Naive B cell (primary cell): ENCODE measurements at regions not wholly inside any gene's neighbourhood (a gene's known extent, or its start where the extent isn't known, plus 50 kb on each side); places are given as distances from the start of the nearest gene placed in this dataset.

Source experiments
- ATAC-seq, 2 donors: fragments of 150-1000 bp; cut with Tn5 transposase; 2 replicates each; pipeline ENCODE4 v1.10.0; 2021; ENCODE audit warnings: low read depth in 2 of 2, mild to moderate bottlenecking in 2 of 2, moderate library complexity in 2 of 2
- DNase-seq: peaks from one replicate; pipeline ENCODE4 v3.0.0; 2022
- H3K27ac Mint-ChIP-seq, 6 donors: one replicate each; pipeline ENCODE4 v1.8.0; 2020 to 2022; ENCODE audit warnings: mild to moderate bottlenecking in 6 of 6, mixed read lengths in 6 of 6, moderate library complexity in 5 of 6, inconsistent platforms in 2 of 6
- H3K27me3 Mint-ChIP-seq, 3 donors: one replicate each; pipeline ENCODE4 v1.8.0; 2021 to 2022; ENCODE audit warnings: mixed read lengths in 3 of 3, mild to moderate bottlenecking in 1 of 3
- H3K36me3 Mint-ChIP-seq, 2 donors: one replicate each; pipeline ENCODE4 v1.8.0; 2020 to 2022; ENCODE audit warnings: mixed read lengths in 2 of 2, inconsistent platforms in 1 of 2, mild to moderate bottlenecking in 1 of 2
- H3K4me1 Mint-ChIP-seq, 3 donors: one replicate each; pipeline ENCODE4 v1.8.0; 2020 to 2022; ENCODE audit warnings: mixed read lengths in 3 of 3, inconsistent platforms in 1 of 3, mild to moderate bottlenecking in 1 of 3, moderate library complexity in 1 of 3
- H3K4me3 Mint-ChIP-seq, 8 donors: one replicate each; pipeline ENCODE4 v1.8.0; 2020 to 2022; ENCODE audit warnings: mild to moderate bottlenecking in 8 of 8, mixed read lengths in 8 of 8, moderate library complexity in 8 of 8, inconsistent platforms in 2 of 8
- H3K9me3 Mint-ChIP-seq, 7 donors: one replicate each; pipeline ENCODE4 v1.8.0; 2020 to 2022; ENCODE audit warnings: mixed read lengths in 7 of 7, mild to moderate bottlenecking in 5 of 7, inconsistent platforms in 2 of 7, moderate library complexity in 1 of 7

DNA sequence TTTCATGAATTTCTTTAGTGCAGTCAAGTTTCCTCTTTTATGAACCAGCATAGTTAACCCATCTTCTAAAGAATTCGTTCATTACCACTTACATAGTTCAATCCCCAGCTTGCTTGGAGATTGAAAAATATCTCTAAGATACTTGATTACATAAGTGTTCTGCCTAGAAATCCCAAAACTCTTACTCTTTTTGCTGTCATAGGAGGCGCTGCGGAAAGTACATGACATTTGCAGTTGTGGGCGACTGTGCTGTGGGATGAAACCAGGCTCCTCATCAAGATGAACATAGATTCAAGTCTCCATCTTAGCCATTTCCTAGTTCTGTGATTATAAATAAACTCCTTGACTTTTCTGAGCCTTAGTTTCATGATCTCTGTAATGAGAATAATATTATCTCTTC is 107.1 kb upstream of the SORBS2 start:
- H3K9me3 Mint-ChIP-seq = peaks cover 0 to 9% (median 5%) of the 10 kb centered on the region in 7 donors
- no peaks in the 10 kb centered on the region for H3K4me1 Mint-ChIP-seq
- DNase-seq (no peak), ATAC-seq (no peak)
- no peak overlapping the region for H3K4me3 Mint-ChIP-seq
- H3K27ac Mint-ChIP-seq = no peak overlapping the region
- no peaks in the 10 kb centered on the region for H3K36me3 Mint-ChIP-seq
- H3K27me3 Mint-ChIP-seq = peaks cover 16 to 22% (median 17%) of the 10 kb centered on the region in 3 donors

DNA sequence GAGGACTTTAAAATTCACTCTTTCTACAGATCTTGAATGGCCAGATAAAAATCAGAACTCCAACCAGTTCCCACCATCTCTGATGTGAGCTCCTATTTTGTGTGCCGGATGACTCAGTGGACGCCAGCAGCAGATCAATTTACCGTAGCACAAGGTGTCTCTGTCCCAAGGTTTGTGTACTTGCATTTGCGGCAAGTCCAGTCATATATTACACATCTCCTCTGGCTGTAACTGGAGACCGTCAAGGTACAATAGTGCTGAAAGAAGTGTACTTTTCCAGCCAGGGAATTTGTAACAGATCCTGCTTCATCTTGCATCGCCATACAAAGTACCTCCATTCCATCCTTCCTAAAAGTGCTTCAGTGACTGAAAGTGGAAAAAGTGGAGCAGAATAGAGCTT is 108.2 kb upstream of the SORBS2 start:
- Mint-ChIP-seq H3K9me3 (peaks cover 0 to 14% (median 9%) of the 10 kb centered on the region in 7 donors), H3K4me1 (no peaks in the 10 kb centered on the region), H3K36me3 (no peaks in the 10 kb centered on the region), H3K27ac (no peak overlapping the region), H3K27me3 (peaks cover 19 to 25% (median 24%) of the 10 kb centered on the region in 3 donors), H3K4me3 (no peak overlapping the region)
- DNase-seq (no peak), ATAC-seq (no peak)

DNA sequence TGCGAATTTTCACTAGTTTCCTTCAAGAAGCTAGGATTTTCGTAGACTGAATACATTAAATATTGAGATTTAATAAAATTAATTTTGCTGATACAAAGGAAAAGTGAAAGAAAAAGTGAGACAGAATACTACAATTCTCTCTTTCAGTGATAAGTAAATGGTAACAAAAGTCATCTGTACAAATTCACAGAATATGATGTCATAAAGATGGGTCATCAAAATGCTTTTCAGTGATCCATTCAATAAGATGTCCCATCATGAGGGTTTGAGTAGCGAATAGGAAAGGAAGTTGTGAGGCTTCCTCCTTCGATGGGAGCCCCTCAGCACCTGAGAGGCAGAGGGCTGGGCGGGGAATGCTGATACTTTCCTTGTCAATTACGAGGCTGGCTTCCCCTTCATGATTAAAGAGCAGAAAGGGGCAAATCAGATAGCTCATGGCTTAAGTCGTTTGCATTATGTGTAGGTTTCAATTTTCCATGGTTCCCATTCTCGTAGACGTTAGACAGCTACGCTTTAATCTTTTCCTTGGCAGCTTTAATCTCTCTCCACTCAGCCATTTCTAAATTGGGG is 108.8 kb upstream of the SORBS2 start:
- Mint-ChIP-seq H3K4me1 (no peaks in the 10 kb centered on the region), H3K9me3 (peaks cover 0 to 12% (median 7%) of the 10 kb centered on the region in 7 donors), H3K4me3 (no peak overlapping the region), H3K27me3 (peaks cover 17 to 24% (median 21%) of the 10 kb centered on the region in 3 donors), H3K27ac (no peak overlapping the region), H3K36me3 (no peaks in the 10 kb centered on the region)
- ATAC-seq = no peak
- no peak for DNase-seq

DNA sequence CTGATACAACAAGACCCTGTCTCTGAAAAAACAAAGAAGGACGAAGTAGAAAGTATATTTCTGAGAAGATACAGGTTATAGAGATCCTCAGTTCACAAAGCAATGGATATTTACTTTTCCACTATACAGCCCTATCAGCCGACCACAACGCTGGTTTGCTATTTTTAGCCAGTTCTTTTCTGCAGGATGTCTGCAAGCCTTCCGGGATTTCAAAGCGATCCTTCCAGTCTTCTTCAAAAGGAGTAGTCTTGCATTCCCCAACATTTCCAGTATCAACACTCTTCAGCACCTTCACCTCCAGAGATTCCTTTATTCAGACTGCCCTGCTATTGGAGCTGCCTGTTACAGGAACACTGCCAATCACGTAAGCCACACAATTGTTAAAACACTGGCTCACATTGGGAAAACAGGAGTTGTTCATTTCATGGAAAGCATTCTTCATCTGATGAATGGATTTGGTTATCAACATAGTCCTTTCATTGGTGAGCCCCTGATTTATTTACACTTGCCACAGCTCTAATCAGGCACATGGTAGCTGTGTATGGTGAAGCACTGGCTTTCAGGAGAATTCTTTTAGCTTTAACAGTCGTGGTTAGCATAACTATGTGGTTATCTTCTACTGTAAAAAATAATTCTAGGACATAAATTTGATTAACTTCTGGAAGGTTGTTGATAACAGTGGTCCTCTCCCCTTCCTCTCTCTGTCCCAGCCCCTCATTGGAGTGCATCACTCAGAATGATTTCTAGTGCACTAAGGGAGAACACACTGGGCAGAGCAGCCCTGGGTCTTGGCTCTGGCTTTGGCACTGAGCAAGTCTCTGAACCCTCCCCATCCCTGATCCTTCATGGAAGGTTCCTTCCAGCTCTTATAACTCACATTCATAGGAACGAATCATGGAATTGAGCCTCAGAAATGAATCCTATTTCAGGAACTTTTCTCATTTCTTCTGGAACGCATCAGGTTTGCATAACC is 109.9 kb upstream of the SORBS2 start:
- Mint-ChIP-seq H3K36me3 (no peaks in the 10 kb centered on the region), H3K27me3 (peaks cover 13 to 24% (median 15%) of the 10 kb centered on the region in 3 donors), H3K27ac (no peak overlapping the region), H3K4me3 (no peak overlapping the region), H3K9me3 (peaks cover 0 to 11% (median 5%) of the 10 kb centered on the region in 7 donors), H3K4me1 (no peaks in the 10 kb centered on the region)
- ATAC-seq (no peak), DNase-seq (no peak)

- ATAC-seq = no peak
- Mint-ChIP-seq H3K27ac (peak overlapping the region in 1 of 6 donors; percentile 45), H3K4me3 (peak overlapping the region in 1 of 8 donors; percentile 3), H3K4me1 (no peaks in the 10 kb centered on the region), H3K36me3 (no peaks in the 10 kb centered on the region), H3K9me3 (peaks cover 0 to 11% (median 5%) of the 10 kb centered on the region in 7 donors), H3K27me3 (peaks cover 15 to 24% (median 15%) of the 10 kb centered on the region in 3 donors)
- DNase-seq = no peak
These were observed 112.6 kb upstream of the SORBS2 start for GRCh38 chr4:185924458-185925044.

GRCh38 chr4:185925910-185926360 is 113.9 kb upstream of the SORBS2 start:
- H3K9me3 Mint-ChIP-seq = peaks cover 0 to 11% (median 5%) of the 10 kb centered on the region in 7 donors
- peaks cover 15 to 24% (median 19%) of the 10 kb centered on the region in 3 donors for H3K27me3 Mint-ChIP-seq
- no peak for ATAC-seq
- H3K4me1 Mint-ChIP-seq = no peaks in the 10 kb centered on the region
- no peaks in the 10 kb centered on the region for H3K36me3 Mint-ChIP-seq
- H3K4me3 Mint-ChIP-seq = peak overlapping the region in 1 of 8 donors; percentile 53
- DNase-seq = no peak
- no peak overlapping the region for H3K27ac Mint-ChIP-seq

GRCh38 chr4:185931375-185931774 is 119.4 kb upstream of the SORBS2 start:
- ATAC-seq = no peak
- peaks cover 0 to 1% (median 0%) of the 10 kb centered on the region in 7 donors for H3K9me3 Mint-ChIP-seq
- H3K27ac Mint-ChIP-seq = no peak overlapping the region
- H3K4me3 Mint-ChIP-seq = no peak overlapping the region
- no peaks in the 10 kb centered on the region for H3K4me1 Mint-ChIP-seq
- H3K36me3 Mint-ChIP-seq = no peaks in the 10 kb centered on the region
- no peak for DNase-seq
- peaks cover 13 to 33% (median 14%) of the 10 kb centered on the region in 3 donors for H3K27me3 Mint-ChIP-seq

GRCh38 chr4:185931986-185932385 is 120.0 kb upstream of the SORBS2 start:
- H3K36me3 Mint-ChIP-seq = no peaks in the 10 kb centered on the region
- no peak overlapping the region for H3K27ac Mint-ChIP-seq
- DNase-seq = no peak
- no peaks in the 10 kb centered on the region for H3K4me1 Mint-ChIP-seq
- H3K9me3 Mint-ChIP-seq = peaks cover 0 to 1% (median 0%) of the 10 kb centered on the region in 7 donors
- no peak for ATAC-seq
- no peak overlapping the region for H3K4me3 Mint-ChIP-seq
- H3K27me3 Mint-ChIP-seq = peaks cover 13 to 33% (median 19%) of the 10 kb centered on the region in 3 donors

- Mint-ChIP-seq H3K27me3 (peaks cover 13 to 33% (median 19%) of the 10 kb centered on the region in 3 donors), H3K4me1 (no peaks in the 10 kb centered on the region), H3K4me3 (no peak overlapping the region), H3K9me3 (peaks cover 0 to 1% (median 0%) of the 10 kb centered on the region in 7 donors), H3K36me3 (no peaks in the 10 kb centered on the region), H3K27ac (no peak overlapping the region)
- DNase-seq (no peak), ATAC-seq (no peak)
These were observed 120.5 kb upstream of the SORBS2 start for GRCh38 chr4:185932491-185932890.

DNA sequence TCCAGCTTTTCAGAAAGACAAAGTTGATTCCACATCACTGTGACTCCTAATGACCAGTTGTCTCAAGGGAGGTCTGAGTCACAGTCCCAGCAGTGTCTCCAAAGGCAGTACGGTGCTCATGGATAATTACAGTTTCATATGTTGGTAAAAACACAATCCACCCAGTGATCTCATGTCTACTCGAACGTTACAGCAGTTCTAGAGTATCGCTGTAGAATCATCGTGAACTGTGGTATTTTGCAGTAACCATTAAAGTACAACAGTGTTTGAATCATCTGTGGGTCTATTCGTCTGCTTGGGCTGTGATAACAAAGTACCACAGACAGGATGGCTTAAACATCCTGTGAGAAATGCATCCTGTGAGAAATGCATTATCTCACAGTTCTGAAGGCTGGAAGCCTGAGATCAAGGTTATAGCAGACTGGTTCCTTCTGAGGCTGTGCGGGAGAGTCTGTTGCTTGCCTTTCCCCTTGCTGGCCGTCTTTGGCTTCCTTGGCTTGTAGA is 121.1 kb upstream of the SORBS2 start:
- no peak overlapping the region for H3K27ac Mint-ChIP-seq
- H3K4me1 Mint-ChIP-seq = no peaks in the 10 kb centered on the region
- H3K9me3 Mint-ChIP-seq = peaks cover 0 to 1% (median 0%) of the 10 kb centered on the region in 7 donors
- H3K4me3 Mint-ChIP-seq = no peak overlapping the region
- peaks cover 13 to 33% (median 19%) of the 10 kb centered on the region in 3 donors for H3K27me3 Mint-ChIP-seq
- H3K36me3 Mint-ChIP-seq = no peaks in the 10 kb centered on the region
- no peak for DNase-seq
- no peak for ATAC-seq

- Mint-ChIP-seq H3K36me3 (no peaks in the 10 kb centered on the region), H3K4me1 (no peaks in the 10 kb centered on the region)
- no peak for DNase-seq
These were observed 124.8 kb upstream of the SORBS2 start for GRCh38 chr4:185936650-185937376.

GRCh38 chr4:185938654-185939053 is 126.7 kb upstream of the SORBS2 start:
- DNase-seq = no peak
- H3K36me3 Mint-ChIP-seq = no peaks in the 10 kb centered on the region
- H3K4me3 Mint-ChIP-seq = no peak overlapping the region
- ATAC-seq = no peak
- H3K4me1 Mint-ChIP-seq = no peaks in the 10 kb centered on the region
- peaks cover 0 to 5% (median 2%) of the 10 kb centered on the region in 3 donors for H3K27me3 Mint-ChIP-seq
- no peak overlapping the region for H3K27ac Mint-ChIP-seq
- no peaks in the 10 kb centered on the region for H3K9me3 Mint-ChIP-seq

More at GRCh38 chr4:185936650-185937376, 124.8 kb upstream of the SORBS2 start:
- no peak overlapping the region for H3K4me3 Mint-ChIP-seq
- H3K27ac Mint-ChIP-seq = no peak overlapping the region
- H3K27me3 Mint-ChIP-seq = peaks cover 5 to 20% (median 11%) of the 10 kb centered on the region in 3 donors
- peaks cover 0 to 1% (median 0%) of the 10 kb centered on the region in 7 donors for H3K9me3 Mint-ChIP-seq
- ATAC-seq = no peak

DNA sequence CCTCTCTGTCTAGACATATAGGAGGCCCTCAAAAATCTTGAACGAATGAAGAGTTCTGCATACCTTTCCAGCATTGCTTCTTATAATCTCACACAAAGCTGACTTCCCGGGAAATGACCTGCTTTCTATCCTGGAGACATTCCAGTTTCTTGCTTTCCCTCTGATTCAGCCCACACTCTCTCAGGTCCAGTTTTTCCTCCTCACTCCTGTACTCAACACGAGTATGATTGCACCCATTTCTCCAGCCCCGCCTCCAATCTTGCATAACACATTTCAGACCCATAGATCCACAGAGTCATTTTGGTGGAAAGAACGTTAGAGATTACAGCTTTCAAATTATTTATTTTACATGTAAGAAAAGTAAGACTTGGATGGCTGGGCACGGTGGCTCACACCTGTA is 127.5 kb upstream of the TLR3 start:
- Mint-ChIP-seq H3K36me3 (no peaks in the 10 kb centered on the region), H3K4me3 (no peak overlapping the region), H3K27ac (no peak overlapping the region), H3K4me1 (no peaks in the 10 kb centered on the region), H3K27me3 (peaks cover 0 to 5% (median 0%) of the 10 kb centered on the region in 3 donors), H3K9me3 (peaks cover 0 to 2% (median 0%) of the 10 kb centered on the region in 7 donors)
- ATAC-seq (no peak), DNase-seq (no peak)
